H1 (cell line): ENCODE measurements at regions not wholly inside any gene's neighbourhood (a gene's known extent, or its start where the extent isn't known, plus 50 kb on each side); places are given as distances from the start of the nearest gene placed in this dataset.

ENCODE experiments used
- EGR1 ChIP-seq: IDR thresholded peaks from 2 replicates; pipeline ENCODE4 v1.6.1; 2011; ENCODE audit warnings: low read depth, low read length, borderline replicate concordance
- EZH2 ChIP-seq: fragments of 200-600 bp; sonication (generic); IDR thresholded peaks from 2 replicates; pipeline ENCODE4 v1.7.1; 2012; ENCODE audit warnings: low read depth, mild to moderate bottlenecking, moderate library complexity, low read length, inconsistent platforms; ENCODE audit not compliant: severe bottlenecking
- POLR2A ChIP-seq, 2 experiments: IDR thresholded peaks; 1 replicate in 1 of 2; 2 replicates in 1 of 2; pipeline ENCODE4 v1.6.1; 2011; ENCODE audit warnings: low read depth in 2 of 2, low read length in 2 of 2, mild to moderate bottlenecking in 2 of 2; ENCODE audit errors: control extremely low read depth in 1 of 2
- RAD21 ChIP-seq, 2 experiments: IDR thresholded peaks in 1 of 2; conservative IDR thresholded peaks in 1 of 2; 2 replicates each; pipeline ENCODE4 v1.6.1; 2011; ENCODE audit warnings: low read depth in 2 of 2, low read length in 2 of 2, improper control_type of control experiment in 1 of 2, inconsistent platforms in 1 of 2, mild to moderate bottlenecking in 1 of 2, moderate library complexity in 1 of 2
- SP2 ChIP-seq: IDR thresholded peaks from 2 replicates; pipeline ENCODE4 v1.6.1; 2012; ENCODE audit warnings: mild to moderate bottlenecking, low read length, inconsistent platforms

- TF ChIP-seq SP2 (no peak), EZH2 (no peak), EGR1 (no peak), RAD21 (IDR thresholded peaks at IDR 0.05 in 1 of 2, conservative IDR thresholded peaks at IDR 0.05 in 1 of 2; ENCODE audit: low read depth in 2 of 2, low read length in 2 of 2) (no peak), POLR2A (IDR thresholded peaks at IDR 0.05; ENCODE audit: control extremely low read depth in 1 of 2, low read depth in 2 of 2, low read length in 2 of 2) (no peak)
These were observed 243.1 kb downstream of the FBXO4 start for GRCh38 chr5:42168091-42168670.
